ENCODE measurements at regions not wholly inside any gene's neighbourhood (a gene's known extent, or its start where the extent isn't known, plus 50 kb on each side); places are given as distances from the start of the nearest gene placed in this dataset.

- no peak for TF ChIP-seq HSF1 (IDR thresholded peaks at IDR 0.05; ENCODE audit: low read depth, low read length)
These were observed 85.3 kb downstream of the C16orf95 start (continued) for GRCh38 chr16:87231911-87232310.

- ChIA-PET CTCF (no interaction called here), POLR2A (interaction anchor here (0.6 kb wide), 1 partner anchor 32 kb away, joined by 6 read pairs; no protein-coding TSS in a partner anchor)
These were observed 83.3 kb downstream of the C16orf95 start for GRCh38 chr16:87233928-87234327.

More at GRCh38 chr16:87233928-87234327, 83.3 kb downstream of the C16orf95 start:
- no peaks in the 10 kb centered on the region for H3K36me3 ChIP-seq (ENCODE audit: control insufficient read depth in 2 of 2, insufficient read depth in 2 of 2, low read length in 1 of 2)
- H2AFZ ChIP-seq (ENCODE audit: control insufficient read depth, low read depth, low read length) = no peak overlapping the region
- no peak overlapping the region for H3K27ac ChIP-seq (ENCODE audit: control insufficient read depth, insufficient read depth)
- BruUV-seq (replicated peaks) = no TSS peak
- H3K9ac ChIP-seq (ENCODE audit: control insufficient read depth, insufficient read depth, low read length) = no peak overlapping the region
- no peak overlapping the region for H3K4me2 ChIP-seq (ENCODE audit: control insufficient read depth, insufficient read depth)
- WGBS (ENCODE audit: insufficient coverage, insufficient replicate concordance, low lambda C conversion rate, missing lambda C conversion rate) = 20% methylated on average over 10 of the region's 10 CpGs
- 0 out of 6 replicates have a peak, but pooled peaks of 1 of the 3 experiments have one; percentile 1 for TF ChIP-seq CTCF (IDR thresholded peaks at IDR 0.05 in 2 of 3, conservative IDR thresholded peaks at IDR 0.05 in 1 of 3; ENCODE audit: control insufficient read depth in 2 of 3, extremely low read depth in 1 of 3, insufficient read depth in 1 of 3, low read depth in 3 of 3, low read length in 3 of 3)
- TF ChIP-seq ESRRA (IDR thresholded peaks at IDR 0.05; ENCODE audit: low read length) = no peak
- peaks cover 7% of the 10 kb centered on the region for H3K4me1 ChIP-seq (ENCODE audit: control insufficient read depth, insufficient read depth, low read length)
- H3K9me3 ChIP-seq (replicated peaks; ENCODE audit: control insufficient read depth, insufficient read depth, low read length) = no peaks in the 10 kb centered on the region; the same call in 2 of the 3 replicates
- no peaks in the 10 kb centered on the region for H3K79me2 ChIP-seq (ENCODE audit: control insufficient read depth, insufficient read depth, low read length)
- SMC1A ChIA-PET (ENCODE audit: uncharacterized antibody, unreplicated experiment) = no interaction called here
- peaks cover 0 to 2% of the 10 kb centered on the region in 2 experiments; a peak in 3 of 4 replicates for H3K27me3 ChIP-seq (replicated peaks in 1 of 2; ENCODE audit: control insufficient read depth in 2 of 2, insufficient read depth in 2 of 2, low read length in 1 of 2)
- RAD21 ChIA-PET (ENCODE audit: unreplicated experiment) = no interaction called here
- intact Hi-C loops (cut with micrococcal nuclease; ENCODE audit: unreplicated experiment) = no loop called here
- DNase-seq (ENCODE audit: low read depth, low spot score) = no peak
- no peak for ATAC-seq
- no peak overlapping the region for H3K4me3 ChIP-seq
- H4K20me1 ChIP-seq (ENCODE audit: control insufficient read depth, insufficient read depth) = no peaks in the 10 kb centered on the region
- in situ Hi-C loops (cut with MboI) = no loop called here
- no peak for FAIRE-seq
